ENCODE measurements at regions not wholly inside any gene's neighbourhood (a gene's known extent, or its start where the extent isn't known, plus 50 kb on each side); places are given as distances from the start of the nearest gene placed in this dataset.

GRCh38 chr5:68374796-68375518, 159.4 kb downstream of the PIK3R1 start:
- TF ChIP-seq POLR2A (IDR thresholded peaks at IDR 0.05; ENCODE audit: low read length) (no peak), GATA1 (IDR thresholded peaks at IDR 0.05; ENCODE audit: low read depth, low read length) (no peak)
